GM23248 (cell line): ENCODE measurements at regions not wholly inside any gene's neighbourhood (a gene's known extent, or its start where the extent isn't known, plus 50 kb on each side); places are given as distances from the start of the nearest gene placed in this dataset.
"Not testable (repeated sequence)": the region's sequence is repeated elsewhere in the genome, so short reads cannot be mapped to it uniquely, and the experiment has no call there.

Experiments
- DNase-seq: peaks from one replicate; pipeline ENCODE4 v3.0.0-alpha.2; 2015
- H2AFZ ChIP-seq: fragments of 200-600 bp; sonication (generic); 2 replicates; pipeline ENCODE4 v1.6.1; 2016; ENCODE audit warnings: antibody characterized with exemption
- H3F3A ChIP-seq: fragments of 200-600 bp; sonication (generic); 2 replicates; pipeline ENCODE4 v1.6.1; 2016; ENCODE audit warnings: mild to moderate bottlenecking, antibody characterized with exemption, mixed run types; ENCODE audit not compliant: insufficient read depth
- H3K27ac ChIP-seq: fragments of 200-600 bp; sonication (generic); 2 replicates; pipeline ENCODE4 v1.5.1; 2016; ENCODE audit warnings: mild to moderate bottlenecking
- H3K27me3 ChIP-seq: fragments of 200-600 bp; sonication (generic); replicated peaks from 2 replicates; pipeline ENCODE4 v1.6.1; 2016; ENCODE audit warnings: mild to moderate bottlenecking; ENCODE audit not compliant: insufficient read depth
- H3K36me3 ChIP-seq: fragments of 200-600 bp; sonication (generic); 2 replicates; pipeline ENCODE4 v1.6.1; 2016; ENCODE audit warnings: low read depth, mild to moderate bottlenecking
- H3K4me1 ChIP-seq: fragments of 200-600 bp; sonication (generic); 2 replicates; pipeline ENCODE4 v1.6.1; 2016; ENCODE audit warnings: mild to moderate bottlenecking; ENCODE audit not compliant: insufficient read depth
- H3K4me2 ChIP-seq: fragments of 200-600 bp; sonication (generic); one replicate; pipeline ENCODE4 v1.6.1; 2016; ENCODE audit warnings: mild to moderate bottlenecking; ENCODE audit not compliant: unreplicated experiment
- H3K4me3 ChIP-seq: fragments of 200-600 bp; sonication (generic); 2 replicates; pipeline ENCODE4 v1.5.1; 2016; ENCODE audit warnings: mild to moderate bottlenecking
- H3K79me2 ChIP-seq: fragments of 200-600 bp; sonication (generic); 2 replicates; pipeline ENCODE4 v1.6.1; 2016; ENCODE audit warnings: mild to moderate bottlenecking; ENCODE audit not compliant: insufficient read depth
- H3K9ac ChIP-seq: fragments of 200-600 bp; sonication (generic); 2 replicates; pipeline ENCODE4 v1.6.1; 2016; ENCODE audit warnings: mild to moderate bottlenecking
- H3K9me2 ChIP-seq: fragments of 200-600 bp; sonication (generic); 2 replicates; pipeline ENCODE4 v1.6.1; 2016; ENCODE audit warnings: mixed run types, mild to moderate bottlenecking, moderate library complexity; ENCODE audit not compliant: insufficient read depth
- H3K9me3 ChIP-seq: fragments of 200-600 bp; sonication (generic); one replicate; pipeline ENCODE4 v1.6.1; 2017; ENCODE audit warnings: low read depth
- H4K20me1 ChIP-seq: fragments of 200-600 bp; sonication (generic); 2 replicates; pipeline ENCODE4 v1.6.0; 2016; ENCODE audit not compliant: insufficient read depth
- EZH2 ChIP-seq: fragments of 200-600 bp; sonication (generic); IDR thresholded peaks from 2 replicates; pipeline ENCODE4 v1.6.1; 2018; ENCODE audit warnings: antibody characterized with exemption, mild to moderate bottlenecking; ENCODE audit not compliant: insufficient read depth, poor library complexity, severe bottlenecking
- EZH2phosphoT487 ChIP-seq: fragments of 200-600 bp; sonication (generic); IDR thresholded peaks from 2 replicates; pipeline ENCODE4 v1.6.1; 2018; ENCODE audit warnings: antibody characterized with exemption, moderate library complexity, mild to moderate bottlenecking, low read depth; ENCODE audit not compliant: insufficient read depth
- WGBS, 2 experiments: methylation state at CpG; one replicate each; pipeline ENCODE4 v1.1.6; 2015 to 2017; ENCODE audit warnings: low lambda C conversion rate in 2 of 2, low coverage in 1 of 2; ENCODE audit errors: missing lambda C conversion rate in 2 of 2; 5-methylcytosine and 5-hydroxymethylcytosine counted together
- in situ Hi-C: fragments of 300-500 bp; cut with MboI; formaldehyde crosslinking; loops from 2 replicates; pipeline ENCODE4 v1.15.0; 2020

GRCh38 chr15:77874063-77874462, 203.4 kb downstream of the TBC1D2B start:
- H3K4me3 ChIP-seq: no peak overlapping the region
- no peak overlapping the region for H2AFZ ChIP-seq
- H3K4me2 ChIP-seq: no peak overlapping the region
- TF ChIP-seq EZH2phosphoT487: no peak
- TF ChIP-seq EZH2: no peak
- H3K27me3 ChIP-seq: no peaks in the 10 kb centered on the region
- no peaks in the 10 kb centered on the region for H4K20me1 ChIP-seq
- 38 to 58% methylated on average over 4 of the region's 4 CpGs for WGBS, 2 experiments
- no peak for DNase-seq
- no peaks in the 10 kb centered on the region for H3F3A ChIP-seq
- no peak overlapping the region for H3K27ac ChIP-seq
- no peaks in the 10 kb centered on the region for H3K9me3 ChIP-seq
- in situ Hi-C loops: no loop called here
- H3K9me2 ChIP-seq: no peaks in the 10 kb centered on the region
- no peaks in the 10 kb centered on the region for H3K4me1 ChIP-seq
- no peaks in the 10 kb centered on the region for H3K36me3 ChIP-seq
- no peak overlapping the region for H3K9ac ChIP-seq
- no peaks in the 10 kb centered on the region for H3K79me2 ChIP-seq

GRCh38 chr15:77872521-77873425, 204.7 kb downstream of the TBC1D2B start:
- 64 to 69% methylated on average over 18 of the region's 18 CpGs for WGBS, 2 experiments
- H3K4me1 ChIP-seq, H3K4me2 ChIP-seq, H3K27ac ChIP-seq, H3K4me3 ChIP-seq, H3K9ac ChIP-seq, H3K9me3 ChIP-seq, in situ Hi-C loops, H2AFZ ChIP-seq, H3K9me2 ChIP-seq, H3F3A ChIP-seq, H3K79me2 ChIP-seq, H4K20me1 ChIP-seq, DNase-seq, H3K27me3 ChIP-seq, H3K36me3 ChIP-seq: not testable (repeated sequence)

GRCh38 chr15:77871852-77872371, 205.6 kb downstream of the TBC1D2B start:
- Histone ChIP-seq H3K79me2 (no peaks in the 10 kb centered on the region), H4K20me1 (no peaks in the 10 kb centered on the region), H3K9ac (no peak overlapping the region), H3K36me3 (no peaks in the 10 kb centered on the region), H3K27ac (no peak overlapping the region), H3K9me3 (no peaks in the 10 kb centered on the region), H3K4me3 (no peak overlapping the region), H3K4me2 (no peak overlapping the region), H3K27me3 (no peaks in the 10 kb centered on the region), H3K4me1 (no peaks in the 10 kb centered on the region), H3F3A (no peaks in the 10 kb centered on the region), H3K9me2 (no peaks in the 10 kb centered on the region), H2AFZ (no peak overlapping the region)
- in situ Hi-C loops: no loop called here
- 44 to 74% methylated on average over 7 to 8 of the region's 11 CpGs for WGBS, 2 experiments
- TF ChIP-seq EZH2 (no peak), EZH2phosphoT487 (no peak)
- DNase-seq: no peak

GRCh38 chr15:77870195-77871065, 207.1 kb downstream of the TBC1D2B start:
- Histone ChIP-seq H3K4me1 (no peaks in the 10 kb centered on the region), H3K27ac (no peak overlapping the region), H3K4me2 (no peak overlapping the region), H3F3A (no peaks in the 10 kb centered on the region), H3K4me3 (no peak overlapping the region), H3K79me2 (no peaks in the 10 kb centered on the region), H4K20me1 (no peaks in the 10 kb centered on the region), H3K36me3 (no peaks in the 10 kb centered on the region), H2AFZ (no peak overlapping the region), H3K9me2 (no peaks in the 10 kb centered on the region), H3K27me3 (no peaks in the 10 kb centered on the region), H3K9ac (no peak overlapping the region), H3K9me3 (no peaks in the 10 kb centered on the region)
- in situ Hi-C loops: no loop called here
- TF ChIP-seq EZH2phosphoT487 (no peak), EZH2 (no peak)
- 24 to 27% methylated on average over 21 of the region's 21 CpGs for WGBS, 2 experiments
- DNase-seq: peak; percentile 71
